Sigmoid colon (tissue), 6 donors: ENCODE measurements at regions not wholly inside any gene's neighbourhood (a gene's known extent, or its start where the extent isn't known, plus 50 kb on each side); places are given as distances from the start of the nearest gene placed in this dataset.
"Not testable (repeated sequence)": the region's sequence is repeated elsewhere in the genome, so short reads cannot be mapped to it uniquely, and the experiment has no call there.

Source experiments
- DNase-seq: peaks from one replicate; pipeline ENCODE4 v3.0.0-alpha.2; 2019
- H3K27ac ChIP-seq, 4 donors: fragments of 200-600 bp; sonication (generic); one replicate each; pipeline ENCODE4 v1.5.1; 2016 to 2019; ENCODE audit warnings: mild to moderate bottlenecking in 1 of 4
- H3K27me3 ChIP-seq, 3 donors: fragments of 200-600 bp; sonication (generic); one replicate each; pipeline ENCODE4 v1.5.1; 2019; ENCODE audit warnings: mild to moderate bottlenecking in 1 of 3
- H3K36me3 ChIP-seq, 4 donors: fragments of 200-600 bp; sonication (generic); one replicate each; pipeline ENCODE4 v1.5.1; 2016 to 2019
- H3K4me1 ChIP-seq, 4 donors: fragments of 200-600 bp; sonication (generic); one replicate each; pipeline ENCODE4 v1.5.1; 2017 to 2019
- H3K4me3 ChIP-seq, 4 donors: fragments of 200-600 bp; sonication (generic); one replicate each; pipeline ENCODE4 v1.5.1; 2017 to 2019; ENCODE audit warnings: mild to moderate bottlenecking in 2 of 4, moderate library complexity in 1 of 4
- H3K9me3 ChIP-seq, 4 donors: fragments of 200-600 bp in 3 of 4; sonication (generic) in 3 of 4; one replicate each; pipeline versions ENCODE4 v1.5.1 to v1.6.1; 2013 to 2019
- EP300 ChIP-seq, 4 donors: sonication (generic); formaldehyde crosslinking; IDR thresholded peaks; one replicate each; pipeline ENCODE4 v1.6.1; 2017; ENCODE audit warnings: antibody characterized with exemption in 4 of 4
- POLR2A ChIP-seq, 2 donors: fragments of 450-650 bp; IDR thresholded peaks; one replicate each; pipeline ENCODE4 v1.6.1; 2016; ENCODE audit warnings: antibody characterized with exemption in 2 of 2, mild to moderate bottlenecking in 2 of 2, moderate library complexity in 2 of 2
- POLR2AphosphoS5 ChIP-seq, 4 donors: sonication (generic); formaldehyde crosslinking; IDR thresholded peaks; one replicate each; pipeline ENCODE4 v1.6.1; 2017; ENCODE audit warnings: antibody characterized with exemption in 4 of 4
- WGBS, 2 donors: extraction: QIAGEN DNeasy Blood & Tissue Kit; methylation state at CpG; one replicate each; pipeline ENCODE4 v1.1.7; 2013; 5-methylcytosine and 5-hydroxymethylcytosine counted together
- intact Hi-C: fragments of 100-400 bp; cut with DNase I; formaldehyde crosslinking; loops from one replicate; pipeline ENCODE4 v1.15.1; 2023
- TF ChIP-seq, protein P1 (sequence below), 4 experiments: fragments of 450-650 bp in 3 of 4; fragments of 200-600 bp in 1 of 4; IDR thresholded peaks; one replicate each; pipeline ENCODE4 v1.5.1; 2016 to 2019; ENCODE audit warnings: antibody characterized with exemption in 4 of 4, mild to moderate bottlenecking in 3 of 4, moderate library complexity in 2 of 4
- donor health status: healthy with polysubstance abuse.
- donor health status: healthy.

GRCh38 chr6:90891355-90891754 is 304.5 kb upstream of the MAP3K7 start:
- Histone ChIP-seq H3K27me3 (no peaks in the 10 kb centered on the region), H3K4me3 (no peak overlapping the region), H3K9me3 (no peaks in the 10 kb centered on the region), H3K4me1 (no peaks in the 10 kb centered on the region), H3K27ac (no peak overlapping the region), H3K36me3 (no peaks in the 10 kb centered on the region)
- DNase-seq: no peak
- WGBS, 2 donors: 72 to 79% methylated on average over 5 of the region's 5 CpGs
- TF ChIP-seq, protein P1, sequence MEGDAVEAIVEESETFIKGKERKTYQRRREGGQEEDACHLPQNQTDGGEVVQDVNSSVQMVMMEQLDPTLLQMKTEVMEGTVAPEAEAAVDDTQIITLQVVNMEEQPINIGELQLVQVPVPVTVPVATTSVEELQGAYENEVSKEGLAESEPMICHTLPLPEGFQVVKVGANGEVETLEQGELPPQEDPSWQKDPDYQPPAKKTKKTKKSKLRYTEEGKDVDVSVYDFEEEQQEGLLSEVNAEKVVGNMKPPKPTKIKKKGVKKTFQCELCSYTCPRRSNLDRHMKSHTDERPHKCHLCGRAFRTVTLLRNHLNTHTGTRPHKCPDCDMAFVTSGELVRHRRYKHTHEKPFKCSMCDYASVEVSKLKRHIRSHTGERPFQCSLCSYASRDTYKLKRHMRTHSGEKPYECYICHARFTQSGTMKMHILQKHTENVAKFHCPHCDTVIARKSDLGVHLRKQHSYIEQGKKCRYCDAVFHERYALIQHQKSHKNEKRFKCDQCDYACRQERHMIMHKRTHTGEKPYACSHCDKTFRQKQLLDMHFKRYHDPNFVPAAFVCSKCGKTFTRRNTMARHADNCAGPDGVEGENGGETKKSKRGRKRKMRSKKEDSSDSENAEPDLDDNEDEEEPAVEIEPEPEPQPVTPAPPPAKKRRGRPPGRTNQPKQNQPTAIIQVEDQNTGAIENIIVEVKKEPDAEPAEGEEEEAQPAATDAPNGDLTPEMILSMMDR (IDR thresholded peaks at IDR 0.05): no peak
- no peak for TF ChIP-seq POLR2A (IDR thresholded peaks at IDR 0.05)
- TF ChIP-seq POLR2AphosphoS5 (IDR thresholded peaks at IDR 0.05): no peak
- no peak for TF ChIP-seq EP300 (IDR thresholded peaks at IDR 0.05)
- intact Hi-C loops: no loop called here

GRCh38 chr6:90890683-90891330 is 303.9 kb upstream of the MAP3K7 start:
- intact Hi-C loops: no loop called here
- no peak for DNase-seq
- no peaks in the 10 kb centered on the region for H3K36me3 ChIP-seq
- no peak overlapping the region for H3K27ac ChIP-seq
- WGBS, 2 donors: 40 to 51% methylated on average over 8 of the region's 8 CpGs
- H3K27me3 ChIP-seq: no peaks in the 10 kb centered on the region
- TF ChIP-seq EP300 (IDR thresholded peaks at IDR 0.05) (no peak), POLR2A (IDR thresholded peaks at IDR 0.05) (no peak), POLR2AphosphoS5 (IDR thresholded peaks at IDR 0.05) (no peak)
- TF ChIP-seq, protein P1 (IDR thresholded peaks at IDR 0.05): no peak
- no peaks in the 10 kb centered on the region for H3K9me3 ChIP-seq
- H3K4me3 ChIP-seq: no peak overlapping the region
- H3K4me1 ChIP-seq: no peaks in the 10 kb centered on the region

DNA sequence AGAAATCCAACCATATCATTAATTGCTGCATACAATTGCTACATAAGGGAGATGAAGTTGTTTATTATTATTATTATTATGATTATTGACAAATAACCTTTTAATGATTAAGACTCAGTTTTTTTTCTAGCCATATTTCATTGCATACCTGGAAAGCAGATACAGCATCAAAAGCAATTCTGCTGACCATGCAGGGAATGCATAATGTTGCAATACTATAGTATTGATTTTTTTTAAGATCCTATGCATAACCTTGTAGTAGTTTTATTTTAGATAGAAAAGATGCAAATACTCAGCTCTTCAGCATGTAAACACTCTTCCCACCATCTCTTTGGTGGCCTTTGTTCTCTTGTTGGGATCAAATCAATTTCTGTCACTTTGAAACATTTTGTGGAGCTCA is 300.9 kb upstream of the MAP3K7 start:
- Histone ChIP-seq H3K36me3 (no peaks in the 10 kb centered on the region), H3K9me3 (no peaks in the 10 kb centered on the region), H3K4me1 (no peaks in the 10 kb centered on the region), H3K4me3 (no peak overlapping the region), H3K27ac (no peak overlapping the region), H3K27me3 (no peaks in the 10 kb centered on the region)
- intact Hi-C loops: no loop called here
- TF ChIP-seq, protein P1 (IDR thresholded peaks at IDR 0.05): no peak
- TF ChIP-seq POLR2AphosphoS5 (IDR thresholded peaks at IDR 0.05) (no peak), EP300 (IDR thresholded peaks at IDR 0.05) (no peak), POLR2A (IDR thresholded peaks at IDR 0.05) (no peak)
- DNase-seq: no peak

DNA sequence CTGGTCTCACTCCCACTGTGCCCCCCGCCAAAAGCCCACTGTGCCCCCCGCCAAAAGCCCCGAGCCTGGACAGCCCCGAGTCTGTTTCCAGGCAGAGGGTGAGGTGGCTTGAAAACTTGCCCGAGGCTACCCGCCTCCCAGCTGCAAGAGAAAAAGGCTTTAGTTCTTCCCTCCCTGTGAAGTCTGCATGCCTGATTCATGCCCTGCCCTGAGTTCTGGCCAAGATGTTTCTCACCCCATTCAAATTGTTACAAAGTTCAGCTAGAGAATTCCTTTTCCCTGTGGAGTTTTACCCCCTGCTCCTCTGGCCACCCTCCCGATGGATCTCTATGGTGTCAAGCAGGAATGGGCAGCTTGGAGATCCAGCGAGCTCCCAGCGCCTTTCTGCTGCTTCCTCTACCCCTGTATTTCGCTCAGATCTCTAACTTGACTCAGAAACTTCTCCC is 298.8 kb upstream of the MAP3K7 start:
- Histone ChIP-seq H3K9me3 (no peaks in the 10 kb centered on the region), H3K4me3 (no peak overlapping the region), H3K4me1 (no peaks in the 10 kb centered on the region), H3K36me3 (no peaks in the 10 kb centered on the region), H3K27ac (no peak overlapping the region), H3K27me3 (no peaks in the 10 kb centered on the region)
- WGBS, 2 donors: 84 to 88% methylated on average over 10 of the region's 10 CpGs
- intact Hi-C loops: no loop called here
- no peak for DNase-seq
- TF ChIP-seq POLR2AphosphoS5 (IDR thresholded peaks at IDR 0.05) (no peak), POLR2A (IDR thresholded peaks at IDR 0.05) (no peak), EP300 (IDR thresholded peaks at IDR 0.05) (no peak)
- TF ChIP-seq, protein P1 (IDR thresholded peaks at IDR 0.05): no peak

- H3K9me3 ChIP-seq, H3K4me1 ChIP-seq, H3K4me3 ChIP-seq, H3K36me3 ChIP-seq, intact Hi-C loops, H3K27me3 ChIP-seq, DNase-seq, H3K27ac ChIP-seq: not testable (repeated sequence)
- 79 to 87% methylated on average over 4 of the region's 4 CpGs for WGBS, 2 donors
These were observed 298.3 kb upstream of the MAP3K7 start for GRCh38 chr6:90885137-90885536.
